SK-N-SH treated with all-trans-retinoic acid at 6 μM for 48 hours (cell line): ENCODE measurements at regions not wholly inside any gene's neighbourhood (a gene's known extent, or its start where the extent isn't known, plus 50 kb on each side); places are given as distances from the start of the nearest gene placed in this dataset.

ENCODE experiments used
- ISL1 ChIP-seq: fragments of 250-450 bp; sonication (Bioruptor Pico); IDR thresholded peaks from 2 replicates; pipeline ENCODE4 v2.1.2; 2022; ENCODE audit warnings: mild to moderate bottlenecking, moderate library complexity
- ZC3H10 ChIP-seq: fragments of 250-450 bp; sonication (Bioruptor Pico); IDR thresholded peaks from 2 replicates; pipeline ENCODE4 v1.5.1; 2021; ENCODE audit warnings: mild to moderate bottlenecking, moderate library complexity
- ZFP3 ChIP-seq: fragments of 250-450 bp; sonication (Bioruptor Pico); IDR thresholded peaks from 2 replicates; pipeline ENCODE4 v1.5.0; 2020; ENCODE audit warnings: mild to moderate bottlenecking, moderate library complexity

DNA sequence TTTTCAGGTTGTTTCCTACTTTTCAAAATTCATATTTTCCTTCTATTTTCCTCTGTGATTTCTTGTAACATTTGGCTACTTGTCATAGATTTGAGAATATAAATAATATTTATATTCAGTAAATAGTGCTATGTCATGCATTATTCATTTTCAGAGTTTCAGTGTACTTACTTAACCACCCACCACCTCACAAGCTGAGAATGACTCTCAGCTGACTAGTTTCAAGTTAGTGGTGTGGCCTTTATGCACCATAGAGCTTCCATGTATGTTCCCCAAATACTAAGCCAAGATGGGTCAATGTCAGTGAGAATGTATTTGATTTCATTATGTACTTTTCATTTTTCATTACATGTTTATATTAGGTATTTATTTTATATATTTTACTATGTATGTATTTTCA is 56.9 kb upstream of the RGS1 start:
- no peak for TF ChIP-seq ZFP3 (CRISPR knock-in tag)
- no peak for TF ChIP-seq ISL1
- TF ChIP-seq ZC3H10 (CRISPR knock-in tag), result no peak
